OCI-LY7 (cell line): ENCODE measurements at regions not wholly inside any gene's neighbourhood (a gene's known extent, or its start where the extent isn't known, plus 50 kb on each side); places are given as distances from the start of the nearest gene placed in this dataset.

Source experiments
- BruUV-seq: library from RNA; stranded (reverse); fragments of 400-500 nt; replicated peaks from 2 replicates; lab custom pipeline; 2021; lab: Mats Ljungman, UMichigan
- CTCF ChIA-PET: fragments of 300-600 bp; sonication (Branson Sonifier 250); formaldehyde crosslinking; loops from one replicate; lab custom pipeline; 2022; ENCODE audit warnings: antibody characterized with exemption; ENCODE audit not compliant: unreplicated experiment; lab: Charles Lee
- POLR2A ChIA-PET: fragments of 300-600 bp; sonication (Branson Sonifier 250); formaldehyde crosslinking; loops from one replicate; lab custom pipeline; 2022; ENCODE audit warnings: antibody characterized with exemption; lab: Charles Lee
- DNase-seq: peaks from one replicate; pipeline ENCODE4 v3.0.0-alpha.2; 2015; ENCODE audit warnings: low spot score
- H2AFZ ChIP-seq: fragments of 200-600 bp; sonication (generic), shearing (Covaris generic); 2 replicates; pipeline ENCODE4 v1.6.1; 2014; ENCODE audit warnings: mild to moderate bottlenecking, antibody characterized with exemption, low read length, moderate library complexity
- H3K27ac ChIP-seq: fragments of 200-600 bp; sonication (generic); 2 replicates; pipeline ENCODE4 v1.5.1; 2014; ENCODE audit warnings: mixed run types, low read depth, mild to moderate bottlenecking, moderate library complexity, low read length, inconsistent platforms; ENCODE audit not compliant: poor library complexity, severe bottlenecking
- H3K36me3 ChIP-seq: fragments of 200-600 bp; sonication (generic); 2 replicates; pipeline ENCODE4 v1.6.1; 2014; ENCODE audit warnings: mild to moderate bottlenecking, antibody characterized with exemption, low read length, moderate library complexity, mixed read lengths; ENCODE audit not compliant: insufficient read depth
- H3K4me1 ChIP-seq: fragments of 200-600 bp; sonication (generic); 2 replicates; pipeline ENCODE4 v1.5.1; 2014; ENCODE audit warnings: mild to moderate bottlenecking, low read length; ENCODE audit not compliant: insufficient read depth, poor library complexity, severe bottlenecking
- H3K4me2 ChIP-seq: fragments of 200-600 bp; sonication (generic); 2 replicates; pipeline ENCODE4 v1.6.1; 2014; ENCODE audit warnings: mild to moderate bottlenecking, low read length
- H3K4me3 ChIP-seq: fragments of 200-600 bp; sonication (generic); 2 replicates; pipeline ENCODE4 v1.5.1; 2014; ENCODE audit warnings: mild to moderate bottlenecking, low read depth, low read length; ENCODE audit not compliant: poor library complexity, severe bottlenecking
- H3K79me2 ChIP-seq: fragments of 200-600 bp; sonication (generic); 2 replicates; pipeline ENCODE4 v1.6.1; 2016; ENCODE audit warnings: low read depth, mild to moderate bottlenecking, low read length, moderate library complexity, mixed read lengths; ENCODE audit not compliant: insufficient read depth
- H3K9me2 ChIP-seq: fragments of 200-600 bp; sonication (generic); 2 replicates; pipeline ENCODE4 v1.6.1; 2016; ENCODE audit warnings: mild to moderate bottlenecking, low read length, mixed read lengths; ENCODE audit not compliant: insufficient read depth
- H3K9me3 ChIP-seq: fragments of 200-600 bp; sonication (generic); 2 replicates; pipeline ENCODE4 v1.6.1; 2014; ENCODE audit warnings: mild to moderate bottlenecking, mixed run types, low read length, mixed read lengths
- H4K20me1 ChIP-seq: fragments of 200-600 bp; sonication (generic); 2 replicates; pipeline ENCODE4 v1.6.1; 2014; ENCODE audit warnings: mild to moderate bottlenecking, antibody characterized with exemption, low read length, moderate library complexity, mixed read lengths; ENCODE audit not compliant: insufficient read depth
- CTCF ChIP-seq: fragments of 200-600 bp; sonication (generic); conservative IDR thresholded peaks from 2 replicates; pipeline ENCODE4 v1.5.1; 2014; ENCODE audit warnings: mild to moderate bottlenecking, antibody characterized with exemption, low read length, moderate library complexity, mixed read lengths
- EZH2phosphoT487 ChIP-seq: fragments of 200-600 bp; sonication (generic); IDR thresholded peaks from 2 replicates; pipeline ENCODE4 v1.6.1; 2018; ENCODE audit warnings: low read depth, borderline replicate concordance, mild to moderate bottlenecking, mixed run types, antibody characterized with exemption, low read length, moderate library complexity, mixed read lengths
- intact Hi-C: fragments of 100-400 bp; cut with micrococcal nuclease; formaldehyde crosslinking; loops from one replicate; pipeline ENCODE4 v1.10.0; 2022; ENCODE audit not compliant: unreplicated experiment

GRCh38 chr2:144310889-144311608 is 208.9 kb downstream of the ZEB2 start:
- H3K4me2 ChIP-seq: no peak overlapping the region
- H3K79me2 ChIP-seq: peaks cover 11% of the 10 kb centered on the region; the same call in 1 of the 2 replicates
- H3K36me3 ChIP-seq: peaks cover 51% of the 10 kb centered on the region
- no peak for DNase-seq
- ChIA-PET CTCF (no interaction called here), POLR2A (interaction anchor here (0.6 to 2.1 kb wide), 6 partner anchors 9 to 47 kb away, joined by 3 to 6 read pairs (median 4); no protein-coding TSS in a partner anchor)
- H2AFZ ChIP-seq: no peak overlapping the region
- H3K4me1 ChIP-seq: no peaks in the 10 kb centered on the region
- no peaks in the 10 kb centered on the region for H4K20me1 ChIP-seq
- intact Hi-C loops: no loop called here
- no peak overlapping the region for H3K27ac ChIP-seq
- BruUV-seq: no TSS peak
- H3K4me3 ChIP-seq: no peak overlapping the region
- no peaks in the 10 kb centered on the region for H3K9me2 ChIP-seq
- no peak for TF ChIP-seq EZH2phosphoT487
- no peak for TF ChIP-seq CTCF
- peaks cover 44% of the 10 kb centered on the region; the same call in 1 of the 2 replicates for H3K9me3 ChIP-seq

GRCh38 chr2:144310484-144310883 is 209.4 kb downstream of the ZEB2 start:
- no peak for DNase-seq
- TF ChIP-seq CTCF: no peak
- no peak for TF ChIP-seq EZH2phosphoT487
- no peak overlapping the region for H3K27ac ChIP-seq
- ChIA-PET POLR2A (interaction anchor here (0.6 to 2.1 kb wide), 6 partner anchors 9 to 46 kb away, joined by 3 to 6 read pairs (median 4); no protein-coding TSS in a partner anchor), CTCF (no interaction called here)
- peaks cover 50% of the 10 kb centered on the region; the same call in 1 of the 2 replicates for H3K9me3 ChIP-seq
- H3K4me3 ChIP-seq: no peak overlapping the region
- peaks cover 15% of the 10 kb centered on the region; the same call in 1 of the 2 replicates for H3K79me2 ChIP-seq
- no peaks in the 10 kb centered on the region for H3K9me2 ChIP-seq
- H3K4me2 ChIP-seq: no peak overlapping the region
- no peaks in the 10 kb centered on the region for H3K4me1 ChIP-seq
- BruUV-seq: no TSS peak
- peaks cover 52% of the 10 kb centered on the region for H3K36me3 ChIP-seq
- H4K20me1 ChIP-seq: no peaks in the 10 kb centered on the region
- no peak overlapping the region for H2AFZ ChIP-seq
- intact Hi-C loops: no loop called here

- H2AFZ ChIP-seq: no peak overlapping the region
- DNase-seq: no peak
- BruUV-seq: no TSS peak
- H3K27ac ChIP-seq: no peak overlapping the region
- TF ChIP-seq EZH2phosphoT487: no peak
- TF ChIP-seq CTCF: no peak
- H3K79me2 ChIP-seq: peaks cover 27% of the 10 kb centered on the region; the same call in 1 of the 2 replicates
- intact Hi-C loops: no loop called here
- POLR2A ChIA-PET: interaction anchor here (0.7 to 1.0 kb wide), 6 partner anchors 8 to 254 kb away, joined by 4 to 6 read pairs (median 4); no protein-coding TSS in a partner anchor
- no peaks in the 10 kb centered on the region for H3K4me1 ChIP-seq
- CTCF ChIA-PET: no interaction called here
- H4K20me1 ChIP-seq: no peaks in the 10 kb centered on the region
- H3K36me3 ChIP-seq: peaks cover 41% of the 10 kb centered on the region
- no peaks in the 10 kb centered on the region for H3K9me2 ChIP-seq
- H3K4me3 ChIP-seq: no peak overlapping the region
- H3K4me2 ChIP-seq: no peak overlapping the region
- peaks cover 50% of the 10 kb centered on the region; the same call in 1 of the 2 replicates for H3K9me3 ChIP-seq
Measured at GRCh38 chr2:144307711-144308110, 212.2 kb downstream of the ZEB2 start.
